ENCODE measurements at regions not wholly inside any gene's neighbourhood (a gene's known extent, or its start where the extent isn't known, plus 50 kb on each side); places are given as distances from the start of the nearest gene placed in this dataset.

DNA sequence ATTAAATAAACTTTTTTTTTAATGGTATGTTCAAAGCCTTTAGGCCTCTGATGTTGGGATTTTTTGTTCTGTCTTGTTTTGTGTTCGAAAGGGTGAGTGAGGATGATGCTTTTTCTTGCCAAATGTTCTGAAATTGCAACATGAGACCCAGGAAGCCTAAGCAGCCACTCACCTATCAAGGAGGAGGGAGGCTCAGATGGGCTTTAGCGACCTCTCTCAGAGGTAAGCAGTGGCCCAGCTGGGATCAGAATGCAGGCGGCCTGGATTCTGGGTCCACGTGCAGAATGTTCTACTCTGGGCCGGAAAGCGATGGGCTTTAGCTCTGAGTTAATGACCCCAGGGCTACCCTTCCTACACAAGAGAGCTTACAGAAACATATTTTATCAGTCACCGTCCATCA, 386.6 kb downstream of the SOX9 start:
- no peaks in the 10 kb centered on the region for H3K9me3 ChIP-seq (ENCODE audit: severe bottlenecking)
- DNase-seq, result no peak
- no peaks in the 10 kb centered on the region for H3K36me3 ChIP-seq
- H3K27ac ChIP-seq, result no peak overlapping the region
- TF ChIP-seq CTCF (IDR thresholded peaks at IDR 0.05; ENCODE audit: low read depth, low read length), result no peak
- no peak overlapping the region for H3K4me3 ChIP-seq (ENCODE audit: low read depth, low read length)
- no peaks in the 10 kb centered on the region for H3K27me3 ChIP-seq (ENCODE audit: insufficient read depth, low read depth, severe bottlenecking)

DNA sequence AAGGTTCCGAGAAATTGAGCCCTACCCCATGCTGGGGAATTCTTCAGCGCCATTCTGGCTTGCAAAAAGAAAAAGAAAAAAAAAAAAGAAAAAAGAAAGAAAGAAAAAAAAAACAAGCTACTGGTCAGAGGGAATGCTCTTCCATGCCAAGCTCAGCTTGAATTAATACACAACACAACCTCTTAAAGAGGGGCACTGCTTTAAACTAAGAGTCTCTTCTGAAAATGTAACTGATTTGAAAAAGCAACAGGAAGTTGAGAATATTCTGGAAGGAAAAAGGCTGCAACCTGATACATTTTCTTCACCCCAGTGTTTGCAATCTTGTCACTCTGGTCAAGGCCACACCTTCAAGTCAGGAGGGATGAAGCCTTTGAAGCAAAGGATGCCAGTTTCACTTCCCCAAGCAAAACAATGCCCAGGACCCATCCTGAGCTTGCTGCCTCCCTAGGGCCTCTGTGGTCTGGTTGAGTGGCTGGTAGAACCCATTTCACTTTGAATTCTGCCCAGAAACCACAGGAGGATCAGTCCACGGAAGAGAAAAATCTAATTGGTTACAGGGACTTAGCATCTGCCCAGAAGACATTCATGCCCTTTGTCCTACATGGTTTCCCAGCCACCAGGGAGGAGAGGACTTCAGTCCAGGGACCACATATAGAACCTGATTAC, 389.7 kb downstream of the SOX9 start:
- TF ChIP-seq CTCF (IDR thresholded peaks at IDR 0.05; ENCODE audit: low read depth, low read length), result no peak
- no peak overlapping the region for H3K4me3 ChIP-seq (ENCODE audit: low read depth, low read length)
- H3K9me3 ChIP-seq (ENCODE audit: severe bottlenecking), result no peaks in the 10 kb centered on the region
- H3K27ac ChIP-seq, result no peak overlapping the region
- H3K36me3 ChIP-seq, result no peaks in the 10 kb centered on the region
- H3K27me3 ChIP-seq (ENCODE audit: insufficient read depth, low read depth, severe bottlenecking), result no peaks in the 10 kb centered on the region
- no peak for DNase-seq

DNA sequence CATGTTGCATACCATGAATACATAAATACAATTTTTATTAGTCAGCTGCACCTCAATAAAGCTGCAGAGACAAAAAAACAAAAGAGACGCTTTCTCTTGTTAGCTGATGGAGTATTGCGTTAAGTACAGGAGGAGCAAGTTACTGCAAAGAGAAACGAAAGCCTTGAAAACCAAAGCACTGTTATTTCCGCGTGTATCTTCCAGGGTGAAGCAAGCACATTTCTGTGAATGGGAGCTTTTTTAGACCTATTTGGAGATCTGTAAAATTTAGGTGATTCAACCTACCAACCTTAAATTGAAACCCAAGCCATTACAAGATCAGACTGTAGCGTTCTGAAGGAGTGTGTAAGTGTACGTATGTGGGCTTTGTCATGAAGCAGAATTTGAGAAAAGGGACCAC, 390.4 kb downstream of the SOX9 start:
- no peak overlapping the region for H3K4me3 ChIP-seq (ENCODE audit: low read depth, low read length)
- H3K9me3 ChIP-seq (ENCODE audit: severe bottlenecking), result no peaks in the 10 kb centered on the region
- no peaks in the 10 kb centered on the region for H3K27me3 ChIP-seq (ENCODE audit: insufficient read depth, low read depth, severe bottlenecking)
- no peak for TF ChIP-seq CTCF (IDR thresholded peaks at IDR 0.05; ENCODE audit: low read depth, low read length)
- DNase-seq, result no peak
- H3K27ac ChIP-seq, result no peak overlapping the region
- H3K36me3 ChIP-seq, result no peaks in the 10 kb centered on the region

GRCh38 chr17:72511874-72512273, 391.1 kb downstream of the SOX9 start:
- Histone ChIP-seq H3K4me3 (ENCODE audit: low read depth, low read length) (no peak overlapping the region), H3K36me3 (no peaks in the 10 kb centered on the region), H3K27me3 (ENCODE audit: insufficient read depth, low read depth, severe bottlenecking) (no peaks in the 10 kb centered on the region), H3K27ac (no peak overlapping the region), H3K9me3 (ENCODE audit: severe bottlenecking) (no peaks in the 10 kb centered on the region)
- DNase-seq, result no peak
- TF ChIP-seq CTCF (IDR thresholded peaks at IDR 0.05; ENCODE audit: low read depth, low read length), result no peak

DNA sequence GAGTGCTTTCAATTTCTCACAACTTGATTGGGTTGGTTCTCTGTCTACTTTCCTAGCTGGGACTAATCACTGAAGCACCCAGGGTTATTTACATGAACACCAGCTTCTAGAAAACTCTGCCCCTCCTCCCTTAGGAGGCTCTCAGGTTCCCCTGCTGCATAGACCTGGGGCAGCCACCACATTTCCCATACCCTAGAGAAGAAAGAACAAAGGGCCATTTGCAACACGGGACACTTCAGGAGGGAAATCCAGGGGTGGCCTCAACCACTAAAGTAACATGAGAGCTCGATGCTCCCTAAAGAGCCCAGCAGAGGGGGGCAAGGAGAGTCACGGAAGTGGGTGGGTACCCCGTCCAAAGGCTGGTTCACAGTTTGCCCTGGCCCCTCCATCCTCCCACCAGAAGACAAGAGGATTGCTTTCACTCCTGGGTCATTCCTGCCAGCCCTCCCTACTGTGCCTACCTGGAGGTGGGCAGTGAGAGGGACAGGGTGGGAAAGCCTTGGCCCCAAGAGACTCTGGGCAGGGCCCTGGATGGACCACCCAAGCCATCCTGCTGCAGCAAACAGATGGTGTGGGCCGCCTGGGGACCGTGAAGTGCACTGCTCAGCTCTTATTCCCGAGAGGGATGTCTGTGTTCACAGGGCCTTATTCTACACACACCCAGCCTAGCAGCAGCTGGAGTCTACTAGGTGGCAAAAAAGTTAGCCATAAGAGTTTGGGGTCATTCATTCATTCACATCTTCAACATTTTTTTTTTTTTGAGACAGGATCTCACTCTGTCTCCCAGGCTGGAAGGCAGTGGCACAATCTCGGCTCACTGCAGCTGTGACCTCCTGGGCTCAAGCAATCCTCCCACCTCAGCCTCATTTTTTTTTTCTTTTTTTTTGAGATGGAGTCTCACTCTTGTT, 392.1 kb downstream of the SOX9 start:
- Histone ChIP-seq H3K4me3 (ENCODE audit: low read depth, low read length) (no peak overlapping the region), H3K27ac (no peak overlapping the region), H3K27me3 (ENCODE audit: insufficient read depth, low read depth, severe bottlenecking) (no peaks in the 10 kb centered on the region), H3K9me3 (ENCODE audit: severe bottlenecking) (no peaks in the 10 kb centered on the region), H3K36me3 (no peaks in the 10 kb centered on the region)
- no peak for TF ChIP-seq CTCF (IDR thresholded peaks at IDR 0.05; ENCODE audit: low read depth, low read length)
- DNase-seq, result no peak

Measured in WERI-Rb-1 (cell line).